ENCODE measurements at regions not wholly inside any gene's neighbourhood (a gene's known extent, or its start where the extent isn't known, plus 50 kb on each side); places are given as distances from the start of the nearest gene placed in this dataset.

DNA sequence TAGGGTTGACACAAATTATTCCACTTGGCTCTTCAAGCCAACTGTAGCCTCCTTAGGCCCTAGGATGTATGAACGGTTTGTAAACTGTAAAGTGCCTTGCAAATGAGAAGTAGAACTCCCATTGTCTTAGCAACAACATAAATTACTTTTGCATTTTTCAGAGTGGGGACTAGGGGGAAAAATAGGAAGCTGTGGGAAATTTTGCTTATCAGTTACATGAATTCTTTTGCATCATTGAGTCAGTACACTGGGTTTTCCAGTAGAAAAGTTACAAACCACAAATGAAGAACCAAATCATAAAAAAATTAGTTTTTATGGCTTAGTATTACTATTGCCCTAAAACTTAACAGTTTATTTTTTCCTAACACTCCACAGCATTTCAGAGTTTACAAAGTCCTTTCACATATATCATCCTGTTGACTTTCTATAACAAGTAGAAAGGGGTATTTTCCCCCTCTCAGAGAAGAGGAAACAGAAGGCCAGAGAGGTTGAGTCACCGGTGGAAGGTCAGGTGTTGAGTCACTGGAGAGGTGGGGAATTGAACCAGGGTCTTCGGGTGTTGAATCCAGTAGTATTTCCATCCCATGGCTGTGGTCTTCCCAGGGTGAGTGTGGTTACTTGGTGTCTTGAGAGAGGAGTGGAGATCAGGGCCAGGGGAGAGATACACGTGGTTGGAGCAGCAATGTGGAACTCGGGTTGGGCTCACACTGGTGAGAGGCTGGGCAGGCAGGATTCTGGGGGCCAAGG, 71.9 kb upstream of the USP24 start:
- DNase-seq (ENCODE audit: low read depth, low spot score) = no peak

DNA sequence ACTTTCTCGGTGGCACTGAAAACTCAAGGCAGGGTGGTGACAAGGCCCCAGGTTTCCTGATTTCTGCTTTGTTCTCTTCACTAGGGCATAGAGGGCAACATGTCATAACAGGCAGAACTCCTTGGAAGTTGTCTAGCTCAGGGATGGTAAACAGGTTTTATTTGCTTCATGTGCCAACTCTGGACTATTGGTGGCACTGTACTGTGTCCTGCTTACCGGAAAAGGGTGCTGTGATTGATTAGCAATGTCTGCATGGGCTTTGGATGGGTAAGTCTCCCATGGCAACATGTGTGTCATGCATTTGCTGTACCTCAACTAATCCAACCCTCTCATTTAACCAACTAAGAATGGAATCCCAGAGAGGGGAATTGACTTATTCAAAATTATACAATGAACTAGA, 70.7 kb upstream of the USP24 start:
- no peak for DNase-seq (ENCODE audit: low read depth, low spot score)

DNA sequence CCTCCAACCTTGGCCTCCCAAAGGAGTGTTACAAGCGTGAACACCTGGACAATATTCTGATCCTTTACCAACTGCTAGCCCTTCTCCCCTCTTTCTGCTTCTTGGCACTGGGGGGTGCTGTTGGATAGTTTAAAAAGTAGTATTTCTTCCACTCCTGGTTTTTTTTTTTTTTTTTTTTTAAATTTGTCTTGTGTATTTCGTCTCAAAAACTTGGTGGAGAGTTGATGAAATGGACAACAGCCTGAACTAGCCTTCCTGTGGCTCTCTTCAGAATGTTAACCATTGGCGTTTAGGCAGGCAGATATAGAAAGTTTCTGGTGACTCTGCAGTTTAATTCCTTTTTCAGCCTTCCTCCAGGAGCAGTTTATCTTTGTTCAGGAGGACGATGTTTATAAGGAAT, 69.7 kb upstream of the USP24 start:
- no peak for DNase-seq (ENCODE audit: low read depth, low spot score)

DNA sequence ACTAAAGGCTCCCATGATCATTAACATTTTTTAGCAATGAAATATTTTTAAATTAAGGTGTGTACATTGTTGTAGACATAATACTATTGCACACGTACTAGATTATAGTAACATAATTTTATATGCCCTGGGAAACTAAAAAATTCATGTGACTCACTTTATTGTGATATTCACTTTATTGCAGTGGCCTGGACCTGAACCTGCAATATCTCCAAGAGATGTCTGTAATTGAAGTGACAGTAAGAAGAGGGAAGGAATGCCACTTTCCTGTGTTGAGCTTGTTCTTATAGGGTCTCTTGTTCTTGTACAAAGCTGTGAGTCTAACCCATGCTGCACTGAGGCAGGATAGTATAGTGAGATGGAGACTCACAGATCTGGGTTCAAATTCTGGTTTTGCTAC, 66.9 kb upstream of the USP24 start:
- no peak for DNase-seq (ENCODE audit: low read depth, low spot score)

DNA sequence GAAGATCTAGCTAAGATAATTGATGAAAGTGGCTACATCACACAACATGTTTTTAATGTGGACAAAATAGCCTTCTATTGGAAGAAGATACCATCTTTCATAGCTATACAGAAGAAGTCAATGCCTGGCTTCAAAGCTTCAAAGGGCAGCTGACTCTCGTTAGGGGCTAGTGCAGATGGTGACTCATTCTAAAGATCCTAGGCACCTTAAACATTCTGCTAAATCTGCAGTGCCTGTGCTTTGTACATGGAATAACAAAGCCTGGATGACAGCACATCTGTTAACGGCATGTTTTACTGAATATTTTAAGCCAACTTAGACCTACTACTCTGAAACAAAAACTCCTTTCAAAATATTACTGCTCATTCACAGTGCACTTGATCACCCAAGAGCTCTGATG, 65.6 kb upstream of the USP24 start:
- DNase-seq (ENCODE audit: low read depth, low spot score) = no peak

DNA sequence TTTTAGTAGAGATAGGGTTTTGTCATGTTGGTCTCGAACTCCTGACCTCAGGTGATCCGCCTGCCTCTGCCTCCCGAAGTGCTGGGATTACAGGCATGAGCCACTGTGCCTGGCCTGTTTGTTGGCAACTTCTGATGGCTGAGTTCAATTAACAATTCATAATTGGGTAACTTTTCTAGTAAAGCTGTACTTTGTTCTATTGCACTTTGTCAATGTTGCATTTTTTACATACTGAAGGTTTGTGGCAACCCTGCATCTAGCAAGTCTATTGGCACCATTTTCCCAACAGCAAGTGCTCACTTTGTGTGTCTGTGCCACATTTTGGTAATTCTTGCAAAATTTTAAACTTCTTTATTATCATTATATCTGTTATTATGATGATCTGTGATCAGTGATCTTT, 64.5 kb upstream of the USP24 start:
- DNase-seq (ENCODE audit: low read depth, low spot score) = no peak

DNA sequence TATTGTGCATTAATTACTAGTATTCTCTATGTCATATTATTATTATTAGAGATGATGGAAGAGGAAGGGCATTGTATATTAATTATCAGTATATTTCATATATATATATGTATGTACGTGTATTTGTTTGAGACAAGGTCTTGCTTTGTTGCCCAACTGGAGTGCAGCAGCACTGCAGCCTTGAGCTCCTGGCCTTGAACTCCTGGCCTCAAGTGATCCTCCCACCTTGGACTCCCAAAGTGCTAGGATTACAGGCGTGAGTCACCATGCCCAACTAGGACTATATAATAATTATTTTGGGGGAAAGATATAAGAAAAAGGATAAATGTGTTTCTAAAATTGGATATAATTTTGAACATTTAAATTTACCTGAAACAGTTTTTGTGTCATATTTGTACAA, 63.2 kb upstream of the USP24 start:
- no peak for DNase-seq (ENCODE audit: low read depth, low spot score)

DNA sequence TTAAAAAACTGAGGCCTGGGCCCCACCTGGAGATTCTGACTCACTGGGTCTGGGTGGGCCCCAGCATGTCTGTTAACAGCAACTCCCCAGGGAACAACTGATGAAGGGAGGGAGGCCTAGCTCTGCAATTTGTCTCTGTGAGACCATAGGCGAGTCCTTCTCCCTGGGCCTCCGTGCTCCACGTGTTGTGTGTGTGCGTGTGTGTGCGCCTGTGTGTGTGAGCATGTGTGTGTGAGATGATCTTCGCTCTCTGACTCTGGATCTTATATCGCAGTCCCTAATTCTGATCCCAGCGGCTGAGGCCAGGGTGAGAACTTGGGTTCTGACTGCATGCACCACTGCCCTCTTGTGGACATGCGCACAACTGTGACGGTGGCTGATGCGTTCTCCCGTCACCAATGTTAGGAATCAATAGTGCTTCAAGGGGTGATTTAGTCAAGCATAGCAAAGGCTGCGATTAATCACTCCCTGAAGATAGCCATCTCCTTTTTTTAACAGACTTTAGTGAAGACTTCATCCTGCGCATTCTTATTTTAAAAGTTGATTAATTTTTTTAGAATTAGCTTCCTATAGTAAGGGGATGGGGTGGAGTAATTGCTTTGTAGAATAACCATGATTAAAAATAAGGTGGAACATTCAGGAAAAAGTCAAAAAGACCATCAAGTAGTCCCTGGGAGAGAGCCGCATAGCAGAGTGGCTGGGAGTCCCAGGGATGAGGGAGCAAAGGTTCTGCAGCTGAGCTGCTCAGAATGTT, 62.4 kb upstream of the USP24 start:
- DNase-seq (ENCODE audit: low read depth, low spot score) = peak; percentile 33

DNA sequence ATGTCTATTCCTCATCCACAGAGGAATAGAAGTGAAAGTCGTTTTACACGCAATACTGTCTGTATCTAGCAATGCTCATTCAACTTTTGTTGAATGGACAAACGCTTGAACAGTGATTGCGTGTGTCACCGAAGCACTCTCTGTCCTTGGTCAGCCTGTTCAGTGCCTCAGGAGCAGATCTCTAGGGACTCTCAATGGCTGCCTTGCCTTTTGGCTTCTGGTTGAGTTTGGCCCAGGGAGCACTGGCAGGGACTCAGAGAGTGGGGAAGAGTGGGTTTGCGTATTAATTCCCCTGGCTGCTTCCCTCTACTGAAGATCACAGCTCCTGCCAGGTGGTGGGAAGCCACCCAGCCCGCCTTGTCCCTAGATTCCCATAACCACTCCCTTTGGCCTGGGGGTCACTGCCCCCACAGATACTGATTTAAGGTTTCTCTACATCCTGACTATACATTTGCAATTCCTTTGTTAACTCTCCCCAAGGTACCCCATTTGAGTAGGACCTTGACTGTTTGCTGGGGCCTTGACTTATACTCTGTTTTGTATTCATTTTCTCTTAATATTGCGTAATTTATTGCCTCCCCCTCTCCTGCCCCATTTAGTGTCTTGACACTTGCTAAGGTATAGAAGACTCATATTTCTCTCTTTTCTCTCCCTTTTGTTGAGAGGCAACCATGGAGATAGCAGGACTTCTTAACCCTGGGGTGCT, 61.7 kb upstream of the USP24 start:
- DNase-seq (ENCODE audit: low read depth, low spot score) = no peak

DNA sequence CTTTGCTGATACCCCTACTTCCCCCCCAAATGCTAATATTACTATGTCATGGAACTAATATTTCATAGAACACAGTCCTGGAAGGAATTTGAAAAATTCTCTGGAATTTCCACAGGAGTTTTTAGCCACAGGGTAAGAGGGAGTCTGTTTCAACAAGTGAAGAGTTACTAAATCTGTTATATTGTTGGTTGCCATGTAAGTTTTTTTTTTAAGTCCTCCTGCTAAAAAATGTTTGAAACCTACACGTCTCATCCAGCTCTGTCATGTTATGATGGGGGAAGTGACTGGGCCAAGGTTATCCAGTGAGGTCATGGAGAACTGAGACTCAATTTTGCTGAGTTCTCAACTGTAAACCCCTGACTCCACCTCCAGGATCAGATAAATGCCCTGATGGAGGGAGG, 60.8 kb upstream of the USP24 start:
- no peak for DNase-seq (ENCODE audit: low read depth, low spot score)

DNA sequence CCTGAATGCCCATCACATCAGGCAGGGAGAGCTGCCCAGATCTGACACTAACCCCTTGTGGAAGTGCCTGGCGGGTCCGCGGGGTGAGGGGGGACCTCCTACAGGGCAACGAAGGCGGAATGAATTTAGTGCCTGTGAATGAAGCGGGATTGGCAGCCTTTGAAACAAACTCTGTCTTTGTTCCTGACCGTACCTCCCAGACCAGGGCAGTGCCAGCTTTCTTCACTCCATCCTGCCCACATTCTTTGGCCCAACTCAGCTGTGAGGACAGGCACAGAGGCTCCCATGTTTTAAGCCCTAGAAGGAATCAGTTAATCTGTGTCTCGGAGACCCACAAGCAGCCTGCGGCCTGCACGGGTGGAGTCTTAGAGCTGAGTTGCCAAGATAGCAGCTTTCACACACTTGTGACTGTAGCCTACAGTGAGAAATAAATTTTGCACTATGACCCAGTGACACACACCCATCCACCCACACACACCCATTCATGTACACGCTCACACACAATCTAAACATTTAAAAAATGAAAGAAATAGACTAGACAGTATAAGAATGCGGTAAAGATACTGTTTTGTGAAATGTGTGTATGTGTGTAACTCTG, 60.1 kb upstream of the USP24 start:
- no peak for DNase-seq (ENCODE audit: low read depth, low spot score)

DNA sequence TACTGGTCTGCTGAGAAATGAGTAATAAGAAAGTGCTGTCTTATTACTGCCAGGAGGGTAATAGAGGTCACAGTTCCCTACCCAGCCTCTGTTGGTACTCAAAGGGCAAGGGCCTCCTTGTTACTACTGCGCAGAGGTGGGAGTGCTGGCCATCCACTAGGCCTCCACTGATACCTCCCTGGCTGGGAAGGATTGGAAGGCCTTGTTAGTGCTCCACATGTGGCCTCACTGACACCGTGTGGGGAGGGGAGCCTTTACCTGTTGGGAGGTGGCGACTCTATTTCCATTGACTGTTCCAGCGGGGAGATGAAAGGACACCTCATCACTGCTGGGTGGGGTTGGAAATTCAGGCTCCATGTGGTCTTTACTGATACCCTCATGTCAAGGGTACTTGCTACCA, 57.8 kb upstream of the USP24 start:
- no peak for DNase-seq (ENCODE audit: low read depth, low spot score)

Measured in pulmonary artery endothelial cell (primary cell).